Activated CD4-positive, alpha-beta T cell treated with anti-CD3 and anti-CD28 coated beads, Interleukin-2, amount 10 ng/mL, durations not matched to agents 7 days and 5 days (primary cell): ENCODE measurements at regions not wholly inside any gene's neighbourhood (a gene's known extent, or its start where the extent isn't known, plus 50 kb on each side); places are given as distances from the start of the nearest gene placed in this dataset.

Experiments
- CTCF ChIA-PET: fragments of 350-600 bp; sonication (Branson Sonifier 250); formaldehyde crosslinking; loops from one replicate; lab custom pipeline; 2021; ENCODE audit warnings: antibody characterized with exemption; lab: Charles Lee
- POLR2A ChIA-PET: fragments of 350-600 bp; sonication (Branson Sonifier 250); formaldehyde crosslinking; loops from one replicate; lab custom pipeline; 2021; ENCODE audit warnings: antibody characterized with exemption; lab: Charles Lee
- DNase-seq: peaks from one replicate; pipeline ENCODE4 v3.0.0-alpha.2; 2020
- H3K27ac Mint-ChIP-seq: one replicate; pipeline ENCODE4 v1.8.0; 2021; ENCODE audit warnings: mild to moderate bottlenecking, moderate library complexity, mixed read lengths
- H3K27me3 Mint-ChIP-seq: one replicate; pipeline ENCODE4 v1.8.0; 2021; ENCODE audit warnings: mixed read lengths
- H3K36me3 Mint-ChIP-seq: one replicate; pipeline ENCODE4 v1.8.0; 2021; ENCODE audit warnings: low read depth, mixed read lengths
- H3K4me1 Mint-ChIP-seq: one replicate; pipeline ENCODE4 v1.8.0; 2021; ENCODE audit warnings: mixed read lengths
- H3K4me3 Mint-ChIP-seq: one replicate; pipeline ENCODE4 v1.8.0; 2021; ENCODE audit warnings: mild to moderate bottlenecking, moderate library complexity, mixed read lengths
- H3K9me3 Mint-ChIP-seq: one replicate; pipeline ENCODE4 v1.8.0; 2021; ENCODE audit warnings: mixed read lengths

DNA sequence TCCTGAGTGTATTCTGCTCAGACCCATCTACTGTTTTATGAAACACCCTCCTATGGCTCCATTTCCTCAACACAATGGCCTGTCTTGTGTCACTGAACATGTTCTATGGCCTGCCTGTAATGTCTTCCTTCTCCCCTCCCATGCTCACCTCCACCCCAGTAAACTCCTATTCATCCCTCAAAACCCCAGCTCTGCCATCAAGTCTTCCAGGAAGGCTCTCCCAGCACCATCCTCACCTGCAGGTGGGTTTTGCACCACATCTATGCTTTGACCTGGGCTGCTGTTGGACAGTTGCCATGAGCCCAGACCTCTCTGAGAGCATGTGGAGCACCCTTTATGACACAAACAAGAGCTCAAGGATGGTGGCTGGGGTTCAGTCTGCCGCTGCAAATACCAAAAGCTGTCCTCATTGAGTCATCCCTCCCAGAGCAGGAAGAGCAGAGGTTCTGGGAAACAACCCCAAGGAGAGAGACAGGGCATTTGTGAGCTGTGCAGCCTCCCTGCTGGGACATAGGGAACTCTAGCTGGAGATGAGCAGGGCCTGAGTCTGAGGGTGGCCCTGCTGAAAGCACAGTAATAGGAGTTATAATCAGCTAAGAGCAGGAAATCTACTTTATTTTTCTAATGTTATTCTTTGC, 93.8 kb upstream of the CD93 start:
- H3K27ac Mint-ChIP-seq: no peak overlapping the region
- CTCF ChIA-PET: no interaction called here
- no peak for DNase-seq

DNA sequence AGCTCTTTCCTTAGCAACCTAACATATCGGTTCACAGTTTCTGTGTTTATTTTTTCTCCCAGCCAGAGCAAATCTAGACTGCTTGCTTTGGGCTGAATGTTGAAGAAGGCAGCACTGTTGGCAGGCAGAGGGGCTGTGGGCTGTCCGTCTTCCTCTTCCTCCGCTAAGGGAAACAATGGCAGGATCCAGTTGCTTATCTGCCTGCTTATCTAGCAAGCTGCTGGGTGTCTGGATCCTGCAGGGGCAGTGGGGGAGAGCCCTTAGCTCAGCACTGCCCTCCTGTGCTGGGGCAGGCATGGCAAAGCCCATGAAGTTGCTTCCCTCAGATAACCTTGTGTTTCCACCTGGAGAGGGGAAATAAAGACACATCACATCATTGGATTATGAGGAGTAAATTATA, 92.7 kb upstream of the CD93 start:
- DNase-seq: no peak
- Mint-ChIP-seq H3K36me3 (no peaks in the 10 kb centered on the region), H3K27me3 (peaks cover 24% of the 10 kb centered on the region), H3K4me3 (no peak overlapping the region), H3K9me3 (peaks cover 6% of the 10 kb centered on the region), H3K27ac (no peak overlapping the region), H3K4me1 (no peaks in the 10 kb centered on the region)
- ChIA-PET CTCF (interaction anchor here (0.6 to 1.8 kb wide), 2 partner anchors 20 to 78 kb away, joined by 3 read pairs; no protein-coding TSS in a partner anchor), POLR2A (interaction anchor here (0.6 kb wide), 1 partner anchor 19 kb away, joined by 3 read pairs; no protein-coding TSS in a partner anchor)

More for the DNA sequence above, 93.8 kb upstream of the CD93 start:
- Mint-ChIP-seq H3K4me1 (no peaks in the 10 kb centered on the region), H3K9me3 (peaks cover 6% of the 10 kb centered on the region), H3K4me3 (no peak overlapping the region), H3K36me3 (no peaks in the 10 kb centered on the region), H3K27me3 (peaks cover 18% of the 10 kb centered on the region)
- POLR2A ChIA-PET: no interaction called here

DNA sequence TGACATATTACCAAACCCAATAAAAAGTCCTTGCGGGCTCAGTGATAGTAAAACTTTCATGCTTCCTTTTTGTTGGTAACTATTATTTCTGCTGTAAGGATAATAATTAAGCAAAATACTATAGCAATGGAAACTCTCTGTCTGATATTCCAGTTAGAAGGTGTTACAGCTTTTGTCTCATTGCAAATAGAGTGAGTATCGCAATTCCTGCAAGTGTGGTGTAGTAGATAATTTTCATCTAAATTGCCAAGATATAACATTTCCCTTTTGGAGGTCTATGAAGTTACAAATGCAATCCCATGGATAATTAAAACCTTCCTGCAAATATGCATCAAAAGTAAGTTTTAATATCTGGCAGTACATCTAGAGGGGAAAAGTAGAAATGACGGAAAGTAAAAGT, 88.7 kb upstream of the CD93 start:
- Mint-ChIP-seq H3K27ac (no peak overlapping the region), H3K4me3 (no peak overlapping the region), H3K4me1 (no peaks in the 10 kb centered on the region), H3K27me3 (peaks cover 52% of the 10 kb centered on the region), H3K36me3 (no peaks in the 10 kb centered on the region), H3K9me3 (no peaks in the 10 kb centered on the region)
- CTCF ChIA-PET: no interaction called here
- no peak for DNase-seq
- POLR2A ChIA-PET: no interaction called here

DNA sequence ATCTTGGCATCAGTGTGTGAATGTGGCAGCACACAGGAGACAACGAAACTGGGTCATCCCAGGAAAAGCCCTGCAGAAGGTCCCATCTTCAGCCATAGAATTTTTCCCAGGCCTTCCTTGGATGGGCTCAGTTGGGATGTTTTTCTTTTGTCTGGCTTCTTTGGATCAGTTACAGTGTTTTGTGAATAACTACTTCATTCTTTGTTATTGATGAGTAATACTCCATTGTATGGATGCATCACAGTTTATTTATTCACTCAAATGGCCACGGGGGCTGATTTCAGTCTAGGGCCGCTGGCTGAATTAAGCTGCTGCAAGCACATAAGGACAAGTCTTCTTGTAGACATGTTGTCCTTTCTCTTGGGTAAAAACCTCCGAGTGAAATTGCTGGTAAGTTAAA, 81.3 kb upstream of the CD93 start:
- POLR2A ChIA-PET: no interaction called here
- no peak overlapping the region for H3K4me3 Mint-ChIP-seq
- peaks cover 24% of the 10 kb centered on the region for H3K27me3 Mint-ChIP-seq
- H3K9me3 Mint-ChIP-seq: no peaks in the 10 kb centered on the region
- CTCF ChIA-PET: interaction anchor here (0.6 kb wide), 1 partner anchor 1210 kb away, joined by 3 read pairs; no protein-coding TSS in a partner anchor
- H3K36me3 Mint-ChIP-seq: no peaks in the 10 kb centered on the region
- H3K4me1 Mint-ChIP-seq: no peaks in the 10 kb centered on the region
- DNase-seq: no peak
- H3K27ac Mint-ChIP-seq: no peak overlapping the region

- no peak overlapping the region for H3K27ac Mint-ChIP-seq
- H3K27me3 Mint-ChIP-seq: peaks cover 17% of the 10 kb centered on the region
- H3K4me3 Mint-ChIP-seq: no peak overlapping the region
- H3K9me3 Mint-ChIP-seq: no peaks in the 10 kb centered on the region
- CTCF ChIA-PET: no interaction called here
- H3K4me1 Mint-ChIP-seq: peaks cover 2% of the 10 kb centered on the region
- POLR2A ChIA-PET: no interaction called here
- no peak for DNase-seq
- H3K36me3 Mint-ChIP-seq: no peaks in the 10 kb centered on the region
Measured at GRCh38 chr20:23166563-23166962, 80.4 kb upstream of the CD93 start.

DNA sequence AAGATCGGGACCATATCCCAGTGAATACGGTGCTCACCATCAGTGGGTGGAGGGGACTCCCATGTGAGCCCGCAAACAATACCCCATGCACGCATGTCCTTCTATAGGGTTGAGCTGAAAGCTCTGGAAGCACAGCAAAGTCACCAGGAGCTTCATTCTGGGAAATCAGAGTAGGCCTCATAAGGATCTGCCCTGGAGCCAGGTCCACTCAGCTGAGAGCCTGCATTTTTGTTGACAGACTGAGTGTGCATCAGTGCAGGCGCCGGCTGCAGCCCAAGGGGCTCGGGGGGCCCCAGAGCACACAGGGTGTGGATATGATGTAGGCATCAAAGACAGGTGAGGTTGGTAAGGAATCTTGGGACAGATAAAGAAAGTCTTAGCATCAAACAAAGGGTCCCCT, 79.8 kb upstream of the CD93 start:
- DNase-seq: no peak
- H3K36me3 Mint-ChIP-seq: no peaks in the 10 kb centered on the region
- H3K9me3 Mint-ChIP-seq: no peaks in the 10 kb centered on the region
- H3K4me3 Mint-ChIP-seq: no peak overlapping the region
- ChIA-PET CTCF (no interaction called here), POLR2A (no interaction called here)
- no peak overlapping the region for H3K27ac Mint-ChIP-seq
- H3K4me1 Mint-ChIP-seq: peaks cover 5% of the 10 kb centered on the region
- H3K27me3 Mint-ChIP-seq: peaks cover 11% of the 10 kb centered on the region

DNA sequence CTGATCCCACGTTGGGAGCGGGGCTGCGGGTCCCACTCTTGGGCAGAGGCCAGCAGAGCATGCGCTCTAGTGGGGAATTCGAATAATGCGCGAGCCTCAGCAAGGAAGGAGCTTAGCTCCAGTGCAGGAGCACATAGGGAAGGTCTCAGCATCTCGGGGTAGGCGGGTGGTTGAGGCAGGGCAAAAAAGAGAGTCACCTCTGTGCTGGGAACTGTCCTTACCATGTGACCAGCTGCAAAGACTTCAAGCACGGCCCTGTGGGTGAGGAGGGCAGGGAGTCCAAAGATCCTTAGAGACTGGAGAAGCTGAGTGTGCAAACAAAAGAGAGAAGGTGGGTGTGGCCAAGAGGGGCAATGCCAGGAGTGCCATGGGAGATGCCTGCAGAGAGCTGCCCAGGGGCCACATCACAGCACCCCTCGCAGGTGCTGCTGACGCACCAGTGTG, 79.2 kb upstream of the CD93 start:
- no peak overlapping the region for H3K27ac Mint-ChIP-seq
- peaks cover 12% of the 10 kb centered on the region for H3K4me1 Mint-ChIP-seq
- H3K4me3 Mint-ChIP-seq: no peak overlapping the region
- no peaks in the 10 kb centered on the region for H3K36me3 Mint-ChIP-seq
- H3K27me3 Mint-ChIP-seq: peaks cover 7% of the 10 kb centered on the region
- no peaks in the 10 kb centered on the region for H3K9me3 Mint-ChIP-seq
- no peak for DNase-seq
- POLR2A ChIA-PET: no interaction called here
- CTCF ChIA-PET: no interaction called here

DNA sequence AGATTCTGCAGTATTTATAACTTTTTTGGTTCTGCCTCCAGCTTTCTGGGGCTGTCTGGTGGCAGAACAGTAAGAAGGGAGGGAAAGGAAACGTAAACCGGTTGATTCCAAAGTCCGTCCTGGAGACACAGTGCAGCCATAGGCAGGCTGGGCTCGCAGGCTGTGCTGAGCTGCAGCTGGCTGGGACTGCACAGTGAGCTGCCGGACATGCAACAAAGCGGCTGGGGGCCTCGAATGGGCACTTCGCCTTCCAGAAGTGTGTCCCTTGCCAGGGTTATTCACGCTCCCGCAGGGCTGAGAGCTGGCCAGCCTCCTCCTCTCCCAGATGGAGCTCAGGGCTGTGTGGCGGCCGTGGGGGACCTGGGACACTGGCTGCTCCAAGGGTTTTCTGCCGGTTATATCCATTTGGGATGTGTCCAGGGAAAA, 78.1 kb upstream of the CD93 start:
- Mint-ChIP-seq H3K9me3 (no peaks in the 10 kb centered on the region), H3K4me1 (peaks cover 23% of the 10 kb centered on the region), H3K36me3 (no peaks in the 10 kb centered on the region), H3K4me3 (no peak overlapping the region), H3K27me3 (peaks cover 3% of the 10 kb centered on the region), H3K27ac (no peak overlapping the region)
- POLR2A ChIA-PET: no interaction called here
- CTCF ChIA-PET: no interaction called here
- no peak for DNase-seq

DNA sequence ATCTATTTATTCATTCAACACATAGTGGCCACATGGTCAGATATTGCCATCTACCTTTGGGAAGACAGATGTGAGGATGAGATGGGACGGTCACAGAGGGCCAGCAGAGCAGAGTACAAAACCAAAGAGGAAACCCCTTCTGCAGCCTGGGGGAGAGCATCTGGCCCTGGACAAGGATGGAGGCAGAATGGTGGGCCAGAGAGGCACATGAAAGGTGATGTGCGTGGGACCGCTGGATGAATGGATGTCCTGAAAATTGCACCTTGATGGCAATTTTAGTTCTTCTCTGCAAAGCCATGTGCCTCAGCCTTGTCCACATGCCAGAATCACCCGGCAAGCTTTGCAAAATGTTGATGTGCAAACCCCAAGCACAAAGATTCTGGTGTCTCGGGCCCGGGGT, 77.4 kb upstream of the CD93 start:
- CTCF ChIA-PET: no interaction called here
- no peak overlapping the region for H3K27ac Mint-ChIP-seq
- no peak for DNase-seq
- H3K9me3 Mint-ChIP-seq: no peaks in the 10 kb centered on the region
- POLR2A ChIA-PET: no interaction called here
- H3K4me3 Mint-ChIP-seq: no peak overlapping the region
- H3K4me1 Mint-ChIP-seq: peaks cover 29% of the 10 kb centered on the region
- H3K36me3 Mint-ChIP-seq: no peaks in the 10 kb centered on the region
- H3K27me3 Mint-ChIP-seq: peaks cover 3% of the 10 kb centered on the region

- peaks cover 3% of the 10 kb centered on the region for H3K27me3 Mint-ChIP-seq
- H3K9me3 Mint-ChIP-seq: no peaks in the 10 kb centered on the region
- H3K4me3 Mint-ChIP-seq: no peak overlapping the region
- CTCF ChIA-PET: no interaction called here
- POLR2A ChIA-PET: no interaction called here
- H3K36me3 Mint-ChIP-seq: no peaks in the 10 kb centered on the region
- peaks cover 33% of the 10 kb centered on the region for H3K4me1 Mint-ChIP-seq
- DNase-seq: no peak
- no peak overlapping the region for H3K27ac Mint-ChIP-seq
Measured at GRCh38 chr20:23162887-23163286, 76.8 kb upstream of the CD93 start.

GRCh38 chr20:23161968-23162696, 76.0 kb upstream of the CD93 start:
- Mint-ChIP-seq H3K4me3 (no peak overlapping the region), H3K27ac (peak overlapping the region; percentile 57), H3K36me3 (no peaks in the 10 kb centered on the region), H3K27me3 (peaks cover 3% of the 10 kb centered on the region), H3K9me3 (no peaks in the 10 kb centered on the region), H3K4me1 (peaks cover 33% of the 10 kb centered on the region)
- POLR2A ChIA-PET: no interaction called here
- CTCF ChIA-PET: no interaction called here
- no peak for DNase-seq

DNA sequence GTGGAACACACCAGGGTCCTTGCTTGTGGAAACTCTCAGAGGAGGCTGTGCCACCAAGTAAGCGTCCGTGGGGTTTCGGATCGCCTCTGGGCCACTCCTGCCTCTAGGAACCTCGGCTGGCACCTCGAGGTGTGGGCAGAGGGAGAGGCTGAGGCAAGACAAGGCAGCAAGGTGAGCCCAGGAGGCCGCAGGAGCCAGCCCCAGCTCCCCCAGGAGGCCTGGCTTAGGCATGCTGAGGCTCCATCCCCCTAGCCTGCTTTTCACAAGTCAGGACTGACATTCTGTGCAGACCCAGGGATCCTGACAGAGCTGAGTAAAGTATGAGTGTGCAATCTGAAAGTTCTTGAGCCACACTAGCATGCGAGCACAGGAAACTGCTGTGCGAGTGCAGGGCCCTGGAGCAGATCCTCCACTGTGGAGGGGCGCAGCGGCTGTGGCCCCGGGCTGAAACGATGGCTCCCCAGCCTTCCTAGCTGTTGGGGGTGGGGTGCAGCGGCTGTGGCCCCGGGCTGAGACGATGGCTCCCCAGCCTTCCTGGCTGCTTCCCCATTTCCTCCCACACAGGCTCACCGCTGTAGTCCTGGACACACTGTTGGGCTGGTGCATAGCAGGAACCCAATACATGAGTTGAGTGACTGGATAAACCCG, 75.2 kb upstream of the CD93 start:
- ChIA-PET CTCF (no interaction called here), POLR2A (no interaction called here)
- Mint-ChIP-seq H3K4me1 (peaks cover 33% of the 10 kb centered on the region), H3K4me3 (no peak overlapping the region), H3K27me3 (peaks cover 3% of the 10 kb centered on the region), H3K27ac (peak overlapping the region; percentile 57), H3K9me3 (no peaks in the 10 kb centered on the region), H3K36me3 (no peaks in the 10 kb centered on the region)
- no peak for DNase-seq

GRCh38 chr20:23160536-23161243, 74.6 kb upstream of the CD93 start:
- Mint-ChIP-seq H3K36me3 (no peaks in the 10 kb centered on the region), H3K27ac (no peak overlapping the region)
- CTCF ChIA-PET: no interaction called here

More at GRCh38 chr20:23160536-23161243, 74.6 kb upstream of the CD93 start:
- Mint-ChIP-seq H3K4me1 (peaks cover 36% of the 10 kb centered on the region), H3K27me3 (peaks cover 3% of the 10 kb centered on the region), H3K4me3 (no peak overlapping the region), H3K9me3 (no peaks in the 10 kb centered on the region)
- POLR2A ChIA-PET: no interaction called here
- no peak for DNase-seq
